Loucy (cell line): ENCODE measurements at regions not wholly inside any gene's neighbourhood (a gene's known extent, or its start where the extent isn't known, plus 50 kb on each side); places are given as distances from the start of the nearest gene placed in this dataset.

ENCODE experiments used
- H2AFZ ChIP-seq: fragments of 200-600 bp; sonication (generic); 2 replicates; pipeline ENCODE4 v1.6.0; 2016; ENCODE audit warnings: antibody characterized with exemption, mild to moderate bottlenecking, low read length, moderate library complexity
- H3F3A ChIP-seq: fragments of 200-600 bp; 2 replicates; pipeline ENCODE4 v1.6.0; 2016; ENCODE audit warnings: antibody characterized with exemption, low read depth, mild to moderate bottlenecking
- H3K27me3 ChIP-seq: fragments of 200-600 bp; sonication (generic); 2 replicates; pipeline ENCODE4 v1.6.1; 2014; ENCODE audit warnings: low read length, mild to moderate bottlenecking; ENCODE audit not compliant: insufficient read depth, poor library complexity, severe bottlenecking
- H3K36me3 ChIP-seq: fragments of 200-600 bp; sonication (generic); 2 replicates; pipeline ENCODE4 v1.6.1; 2016; ENCODE audit warnings: low read length; ENCODE audit not compliant: insufficient read depth
- H3K4me1 ChIP-seq: fragments of 200-600 bp; sonication (generic); 2 replicates; pipeline ENCODE4 v1.5.1; 2014; ENCODE audit warnings: low read length, mild to moderate bottlenecking; ENCODE audit not compliant: insufficient read depth, poor library complexity, severe bottlenecking
- H3K4me2 ChIP-seq: fragments of 200-600 bp; sonication (generic); 2 replicates; pipeline ENCODE4 v1.6.0; 2014; ENCODE audit warnings: antibody characterized with exemption, low read length, low read depth, mild to moderate bottlenecking; ENCODE audit not compliant: poor library complexity, severe bottlenecking
- H3K4me3 ChIP-seq: fragments of 200-600 bp; sonication (generic); 2 replicates; pipeline ENCODE4 v1.5.1; 2014; ENCODE audit warnings: low read length, mild to moderate bottlenecking, mixed read lengths; ENCODE audit not compliant: poor library complexity, severe bottlenecking
- H3K79me2 ChIP-seq: fragments of 200-600 bp; sonication (generic); 2 replicates; pipeline ENCODE4 v1.6.1; 2014; ENCODE audit warnings: low read length; ENCODE audit not compliant: insufficient read depth
- H3K9ac ChIP-seq: fragments of 200-600 bp; sonication (generic); 2 replicates; pipeline ENCODE4 v1.6.0; 2014; ENCODE audit warnings: mild to moderate bottlenecking, low read depth, low read length, moderate library complexity; ENCODE audit not compliant: poor library complexity, severe bottlenecking
- H3K9me2 ChIP-seq: fragments of 200-600 bp; sonication (generic); replicated peaks from 2 replicates; pipeline ENCODE4 v1.6.1; 2016; ENCODE audit warnings: low read depth, low read length, mixed read lengths
- H3K9me3 ChIP-seq: fragments of 200-600 bp; sonication (generic); 2 replicates; pipeline ENCODE4 v1.6.1; 2014; ENCODE audit warnings: mild to moderate bottlenecking, antibody characterized with exemption, low read length, low read depth; ENCODE audit not compliant: insufficient read depth
- H4K20me1 ChIP-seq: fragments of 200-600 bp; sonication (generic); 2 replicates; pipeline ENCODE4 v1.6.0; 2014; ENCODE audit warnings: antibody characterized with exemption, low read length, mild to moderate bottlenecking; ENCODE audit not compliant: insufficient read depth, poor library complexity, severe bottlenecking
- CTCF ChIP-seq: fragments of 200-600 bp; sonication (generic); conservative IDR thresholded peaks from 2 replicates; pipeline ENCODE4 v1.5.1; 2014; ENCODE audit warnings: mild to moderate bottlenecking, antibody characterized with exemption, low read length
- EZH2phosphoT487 ChIP-seq: fragments of 200-600 bp; IDR thresholded peaks from 2 replicates; pipeline ENCODE4 v1.6.1; 2018; ENCODE audit warnings: antibody characterized with exemption, mild to moderate bottlenecking, moderate library complexity, borderline replicate concordance

GRCh38 chr15:26165546-26165945 lies 302.4 kb upstream of the ATP10A start:
- H3K4me3 ChIP-seq = no peak overlapping the region
- no peaks in the 10 kb centered on the region for H3K36me3 ChIP-seq
- H3K9ac ChIP-seq = no peak overlapping the region
- TF ChIP-seq CTCF (no peak), EZH2phosphoT487 (no peak)
- H3K27me3 ChIP-seq = no peaks in the 10 kb centered on the region
- no peak overlapping the region for H2AFZ ChIP-seq
- H3K4me2 ChIP-seq = no peak overlapping the region
- H3K9me2 ChIP-seq = no peaks in the 10 kb centered on the region
- H3F3A ChIP-seq = no peaks in the 10 kb centered on the region
- H3K79me2 ChIP-seq = no peaks in the 10 kb centered on the region
- H3K4me1 ChIP-seq = no peaks in the 10 kb centered on the region
- peaks cover 2% of the 10 kb centered on the region; the same call in 1 of the 2 replicates for H3K9me3 ChIP-seq
- no peaks in the 10 kb centered on the region for H4K20me1 ChIP-seq

- H3K9ac ChIP-seq = no peak overlapping the region
- no peaks in the 10 kb centered on the region for H3K79me2 ChIP-seq
- H3K9me3 ChIP-seq = peaks cover 4% of the 10 kb centered on the region; the same call in 1 of the 2 replicates
- no peaks in the 10 kb centered on the region for H3F3A ChIP-seq
- no peak for TF ChIP-seq CTCF
- no peak for TF ChIP-seq EZH2phosphoT487
- no peaks in the 10 kb centered on the region for H3K9me2 ChIP-seq
- H4K20me1 ChIP-seq = no peaks in the 10 kb centered on the region
- H3K4me1 ChIP-seq = no peaks in the 10 kb centered on the region
- H3K4me2 ChIP-seq = no peak overlapping the region
- H3K36me3 ChIP-seq = no peaks in the 10 kb centered on the region
- H3K4me3 ChIP-seq = no peak overlapping the region
- H3K27me3 ChIP-seq = no peaks in the 10 kb centered on the region
- no peak overlapping the region for H2AFZ ChIP-seq
Observed at GRCh38 chr15:26160343-26160742, 297.2 kb upstream of the ATP10A start.

GRCh38 chr15:26158176-26158575 lies 295.0 kb upstream of the ATP10A start:
- H3K4me1 ChIP-seq = no peaks in the 10 kb centered on the region
- no peak for TF ChIP-seq CTCF
- no peak for TF ChIP-seq EZH2phosphoT487
- H3K36me3 ChIP-seq = no peaks in the 10 kb centered on the region
- peaks cover 7% of the 10 kb centered on the region; the same call in 1 of the 2 replicates for H3K9me3 ChIP-seq
- H3K27me3 ChIP-seq = no peaks in the 10 kb centered on the region
- H3F3A ChIP-seq = no peaks in the 10 kb centered on the region
- H4K20me1 ChIP-seq = no peaks in the 10 kb centered on the region
- H3K79me2 ChIP-seq = no peaks in the 10 kb centered on the region
- H3K4me3 ChIP-seq = no peak overlapping the region
- H3K9me2 ChIP-seq = no peaks in the 10 kb centered on the region
- no peak overlapping the region for H3K4me2 ChIP-seq
- no peak overlapping the region for H2AFZ ChIP-seq
- no peak overlapping the region for H3K9ac ChIP-seq
